Neural crest cell (in vitro differentiated cells): ENCODE measurements at regions not wholly inside any gene's neighbourhood (a gene's known extent, or its start where the extent isn't known, plus 50 kb on each side); places are given as distances from the start of the nearest gene placed in this dataset.
"Not testable (repeated sequence)": the region's sequence is repeated elsewhere in the genome, so short reads cannot be mapped to it uniquely, and the experiment has no call there.

Source experiments
- DNase-seq: peaks from one replicate; pipeline ENCODE4 v3.0.0; 2021; ENCODE audit warnings: low read depth, mixed read lengths, low spot score
- H3K27ac Mint-ChIP-seq: one replicate; pipeline ENCODE4 v1.8.0; 2021; ENCODE audit warnings: mild to moderate bottlenecking, mixed read lengths; ENCODE audit not compliant: unreplicated experiment
- H3K27me3 Mint-ChIP-seq: 2 replicates; pipeline ENCODE4 v1.8.0; 2021; ENCODE audit warnings: low read depth, mild to moderate bottlenecking, mixed read lengths
- H3K36me3 Mint-ChIP-seq: 2 replicates; pipeline ENCODE4 v1.8.0; 2021; ENCODE audit warnings: low read depth, mild to moderate bottlenecking, mixed read lengths
- H3K4me1 Mint-ChIP-seq: 2 replicates; pipeline ENCODE4 v1.8.0; 2021; ENCODE audit warnings: mixed read lengths
- H3K4me3 Mint-ChIP-seq: one replicate; pipeline ENCODE4 v1.8.0; 2021; ENCODE audit warnings: mild to moderate bottlenecking, mixed read lengths
- H3K9me3 Mint-ChIP-seq: 2 replicates; pipeline ENCODE4 v1.8.0; 2021; ENCODE audit warnings: mixed read lengths
- CTCF ChIP-seq: fragments of 200-600 bp; sonication (generic); conservative IDR thresholded peaks from 2 replicates; pipeline ENCODE4 v1.5.0; 2021; ENCODE audit warnings: antibody characterized with exemption, mild to moderate bottlenecking

- H3K36me3 Mint-ChIP-seq = no peaks in the 10 kb centered on the region
- no peak for TF ChIP-seq CTCF
- no peaks in the 10 kb centered on the region for H3K4me1 Mint-ChIP-seq
- H3K27ac Mint-ChIP-seq = no peak overlapping the region
- H3K4me3 Mint-ChIP-seq = no peak overlapping the region
- no peak for DNase-seq
- no peaks in the 10 kb centered on the region for H3K27me3 Mint-ChIP-seq
- H3K9me3 Mint-ChIP-seq = peaks cover 9% of the 10 kb centered on the region
These were observed 537.3 kb upstream of the MIS18BP1 start for GRCh38 chr14:45790293-45790692.

GRCh38 chr14:45787167-45787566 is 534.2 kb upstream of the MIS18BP1 start:
- Mint-ChIP-seq H3K4me1 (no peaks in the 10 kb centered on the region), H3K9me3 (peaks cover 18% of the 10 kb centered on the region), H3K36me3 (peaks cover 4% of the 10 kb centered on the region), H3K27ac (no peak overlapping the region), H3K27me3 (no peaks in the 10 kb centered on the region), H3K4me3 (no peak overlapping the region)
- no peak for DNase-seq
- TF ChIP-seq CTCF = no peak

GRCh38 chr14:45786266-45786665 is 533.3 kb upstream of the MIS18BP1 start:
- H3K27me3 Mint-ChIP-seq = no peaks in the 10 kb centered on the region
- TF ChIP-seq CTCF = no peak
- peaks cover 20% of the 10 kb centered on the region for H3K9me3 Mint-ChIP-seq
- H3K36me3 Mint-ChIP-seq = peaks cover 4% of the 10 kb centered on the region
- H3K4me3 Mint-ChIP-seq = no peak overlapping the region
- H3K27ac Mint-ChIP-seq = no peak overlapping the region
- no peaks in the 10 kb centered on the region for H3K4me1 Mint-ChIP-seq
- DNase-seq = no peak

GRCh38 chr14:45785240-45785639 is 532.2 kb upstream of the MIS18BP1 start:
- Mint-ChIP-seq H3K4me1 (no peaks in the 10 kb centered on the region), H3K27ac (no peak overlapping the region), H3K9me3 (peaks cover 23% of the 10 kb centered on the region), H3K27me3 (no peaks in the 10 kb centered on the region), H3K36me3 (peaks cover 4% of the 10 kb centered on the region), H3K4me3 (no peak overlapping the region)
- no peak for DNase-seq
- TF ChIP-seq CTCF = no peak

- TF ChIP-seq CTCF = no peak
- Mint-ChIP-seq H3K36me3 (no peaks in the 10 kb centered on the region), H3K9me3 (peaks cover 7% of the 10 kb centered on the region), H3K4me3 (no peak overlapping the region), H3K4me1 (no peaks in the 10 kb centered on the region), H3K27me3 (no peaks in the 10 kb centered on the region), H3K27ac (no peak overlapping the region)
- no peak for DNase-seq
These were observed 513.2 kb upstream of the MIS18BP1 start for GRCh38 chr14:45766247-45766646.

- H3K36me3 Mint-ChIP-seq = peaks cover 4% of the 10 kb centered on the region
- H3K4me3 Mint-ChIP-seq = no peak overlapping the region
- H3K27ac Mint-ChIP-seq = no peak overlapping the region
- peaks cover 10% of the 10 kb centered on the region for H3K9me3 Mint-ChIP-seq
- TF ChIP-seq CTCF = no peak
- no peak for DNase-seq
- H3K4me1 Mint-ChIP-seq = no peaks in the 10 kb centered on the region
- no peaks in the 10 kb centered on the region for H3K27me3 Mint-ChIP-seq
These were observed 504.7 kb upstream of the MIS18BP1 start for GRCh38 chr14:45757655-45758054.

GRCh38 chr14:45756412-45756811 is 503.4 kb upstream of the MIS18BP1 start:
- H3K27ac Mint-ChIP-seq, H3K4me1 Mint-ChIP-seq, DNase-seq, H3K36me3 Mint-ChIP-seq, H3K4me3 Mint-ChIP-seq, H3K27me3 Mint-ChIP-seq: not testable (repeated sequence)
- H3K9me3 Mint-ChIP-seq = peaks cover 17% of the 10 kb centered on the region
